NOMO-1 (cell line): ENCODE measurements at regions not wholly inside any gene's neighbourhood (a gene's known extent, or its start where the extent isn't known, plus 50 kb on each side); places are given as distances from the start of the nearest gene placed in this dataset.
"Not testable (repeated sequence)": the region's sequence is repeated elsewhere in the genome, so short reads cannot be mapped to it uniquely, and the experiment has no call there.

Source experiments
- DNase-seq, 2 experiments: peaks; one replicate each; lab custom pipeline; 2025; ENCODE audit not compliant: unreplicated experiment in 2 of 2; lab: John Stamatoyannopoulos, UW

DNA sequence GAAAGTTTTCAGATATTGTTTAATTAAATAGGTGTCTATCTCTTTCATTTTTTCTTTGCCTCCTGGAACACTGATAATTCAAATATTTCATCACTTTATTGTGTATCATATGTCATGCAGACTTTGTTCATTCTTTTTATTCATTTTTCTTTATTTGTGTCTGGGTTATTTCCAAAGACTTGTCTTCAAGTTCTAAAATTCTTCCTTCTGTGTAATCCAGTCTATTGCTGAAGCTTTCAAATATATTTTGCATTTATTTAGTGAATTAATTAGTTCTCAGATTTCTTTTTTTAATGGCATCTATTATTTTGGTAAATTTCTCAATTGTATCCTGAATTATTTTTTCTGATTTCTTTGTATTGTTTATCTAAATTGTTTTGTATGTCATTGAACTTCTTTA, 70.1 kb downstream of the ZNF330 start:
- no peak for DNase-seq

DNA sequence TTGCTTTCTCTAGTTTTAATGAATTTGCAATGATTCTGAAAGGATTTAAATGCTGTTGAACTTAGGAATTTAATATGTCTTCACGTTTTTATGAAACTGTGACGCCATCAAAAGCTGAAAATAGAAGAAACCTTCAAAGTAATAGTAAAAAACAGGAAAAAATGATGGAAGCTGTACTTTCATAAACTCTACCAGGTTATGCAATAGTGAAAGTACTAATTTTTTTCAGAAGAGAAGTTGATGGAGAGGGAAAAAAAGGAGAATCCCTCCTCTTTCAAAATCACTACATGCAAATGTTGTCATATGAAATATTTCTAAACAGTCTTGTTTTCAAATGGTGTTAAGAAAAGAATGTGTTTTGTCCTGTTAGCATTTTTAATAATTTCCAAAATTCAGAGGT, 73.6 kb downstream of the ZNF330 start:
- peak in 1 of 2 experiments; percentile 1 for DNase-seq

DNA sequence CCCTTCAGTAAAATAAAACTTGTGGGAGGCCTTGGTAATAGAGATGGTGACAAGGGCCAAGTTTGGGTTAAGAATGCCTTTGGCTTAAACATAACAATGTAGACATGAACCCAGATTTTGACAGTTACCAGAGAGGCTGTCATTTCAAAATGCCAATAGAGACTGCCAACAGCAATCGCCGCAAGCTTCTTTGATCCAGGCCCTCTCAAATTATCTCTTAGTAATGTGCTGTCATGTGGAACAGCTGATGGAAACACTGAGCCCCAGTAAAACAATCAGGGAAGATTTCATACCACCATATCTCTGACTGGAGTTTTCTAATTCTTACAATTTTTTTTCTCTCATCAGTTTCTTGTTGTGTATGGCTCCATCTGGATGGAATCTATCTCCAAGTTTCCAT, 80.5 kb downstream of the ZNF330 start:
- no peak for DNase-seq

DNA sequence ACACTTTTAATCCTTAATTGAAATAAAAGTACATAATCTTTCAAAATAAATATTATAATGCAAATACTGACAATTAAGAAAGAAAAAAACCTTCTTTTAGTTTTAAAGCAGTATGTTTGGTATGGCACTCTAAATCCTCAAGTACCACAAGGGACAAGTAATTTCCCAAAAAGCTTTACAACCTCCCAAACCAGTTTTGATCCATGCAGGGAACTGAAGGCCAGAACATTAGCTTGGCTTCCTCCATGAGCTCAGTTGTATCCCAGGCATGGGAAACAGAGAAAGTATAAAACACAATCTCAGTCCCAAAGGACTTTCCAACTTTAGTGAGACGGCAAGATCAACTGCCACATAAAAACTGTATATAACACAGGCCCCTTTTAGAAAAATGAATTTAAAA, 82.2 kb downstream of the ZNF330 start:
- DNase-seq: no peak

DNA sequence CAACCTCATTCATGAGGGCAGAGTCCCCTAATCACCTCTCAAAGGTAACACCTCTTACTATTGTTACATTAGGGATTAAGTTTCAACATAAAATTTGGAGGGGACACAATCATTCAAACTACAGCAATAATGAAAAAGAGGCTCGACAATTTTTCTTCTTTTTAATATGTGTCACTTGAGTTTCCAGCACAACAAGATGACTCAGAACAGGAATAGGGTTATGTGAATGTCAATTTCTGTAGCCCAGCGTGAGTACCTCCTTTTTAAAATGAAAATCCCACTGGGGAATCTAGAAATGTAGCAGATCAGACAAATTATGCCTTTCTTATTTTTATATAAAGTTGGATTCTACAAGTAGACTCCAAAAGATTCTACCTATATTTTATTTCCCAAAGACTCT, 83.7 kb downstream of the ZNF330 start:
- DNase-seq: no peak

DNA sequence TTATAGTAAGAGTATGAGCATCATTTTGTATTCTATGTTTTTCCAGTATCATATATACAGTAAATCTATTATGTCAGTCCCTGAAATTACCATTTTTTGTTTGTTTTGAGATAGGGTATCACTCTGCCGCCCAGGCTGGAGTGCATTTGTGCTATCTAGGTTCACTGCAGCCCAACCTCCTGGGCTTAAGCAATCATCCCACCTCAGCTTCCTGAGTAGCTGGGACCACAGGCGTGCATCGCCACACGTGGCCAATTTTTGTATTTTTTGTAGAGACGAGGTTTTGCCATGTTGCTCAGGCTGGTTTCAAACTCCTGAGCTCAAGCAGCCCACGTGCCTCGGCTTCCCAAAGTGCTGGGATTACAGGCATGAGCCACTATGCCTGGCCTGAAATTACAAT, 85.6 kb downstream of the ZNF330 start:
- DNase-seq: no peak

DNA sequence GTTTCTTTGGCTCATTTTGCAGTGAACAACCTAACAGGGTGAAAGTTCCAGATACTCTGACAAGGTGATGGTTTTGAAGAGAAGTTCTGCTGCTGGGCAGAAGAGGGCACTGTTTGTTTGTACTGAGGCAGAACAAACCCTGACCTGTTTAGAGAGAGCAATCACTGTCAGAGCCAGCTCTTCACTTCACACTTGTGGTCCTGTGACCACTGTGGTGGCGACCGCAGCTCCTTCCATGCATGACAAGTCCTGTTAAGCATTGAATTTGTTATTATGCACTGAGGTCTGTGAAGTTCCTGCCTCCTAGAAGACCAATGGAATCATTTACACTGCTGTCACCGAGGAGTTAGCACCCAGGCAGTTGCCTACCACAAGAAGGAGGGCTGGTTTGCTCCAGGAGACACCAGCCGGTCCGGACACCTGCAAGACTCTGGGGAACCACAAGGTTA, 86.6 kb downstream of the ZNF330 start:
- peak; percentile 21 to 65 for DNase-seq

DNA sequence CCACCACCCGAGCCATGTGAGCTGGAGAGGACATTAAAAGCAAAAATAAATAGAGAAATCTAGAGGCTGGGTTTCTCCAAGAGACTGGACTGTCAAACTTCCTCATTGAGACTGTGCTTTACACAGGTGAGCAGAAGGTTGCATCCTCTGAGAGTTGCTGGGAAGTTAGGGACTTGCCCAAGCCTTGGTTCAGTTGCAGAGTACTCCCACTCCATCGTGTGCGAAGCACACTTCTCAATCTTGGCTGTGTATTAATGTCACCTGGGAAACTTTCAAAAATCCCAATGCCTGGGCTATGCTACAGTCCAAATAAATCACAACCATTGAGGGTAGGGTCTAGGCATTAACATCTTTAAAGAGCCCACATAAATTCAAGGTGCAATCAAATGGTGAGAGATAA, 89.2 kb downstream of the ZNF330 start:
- DNase-seq: no peak

DNA sequence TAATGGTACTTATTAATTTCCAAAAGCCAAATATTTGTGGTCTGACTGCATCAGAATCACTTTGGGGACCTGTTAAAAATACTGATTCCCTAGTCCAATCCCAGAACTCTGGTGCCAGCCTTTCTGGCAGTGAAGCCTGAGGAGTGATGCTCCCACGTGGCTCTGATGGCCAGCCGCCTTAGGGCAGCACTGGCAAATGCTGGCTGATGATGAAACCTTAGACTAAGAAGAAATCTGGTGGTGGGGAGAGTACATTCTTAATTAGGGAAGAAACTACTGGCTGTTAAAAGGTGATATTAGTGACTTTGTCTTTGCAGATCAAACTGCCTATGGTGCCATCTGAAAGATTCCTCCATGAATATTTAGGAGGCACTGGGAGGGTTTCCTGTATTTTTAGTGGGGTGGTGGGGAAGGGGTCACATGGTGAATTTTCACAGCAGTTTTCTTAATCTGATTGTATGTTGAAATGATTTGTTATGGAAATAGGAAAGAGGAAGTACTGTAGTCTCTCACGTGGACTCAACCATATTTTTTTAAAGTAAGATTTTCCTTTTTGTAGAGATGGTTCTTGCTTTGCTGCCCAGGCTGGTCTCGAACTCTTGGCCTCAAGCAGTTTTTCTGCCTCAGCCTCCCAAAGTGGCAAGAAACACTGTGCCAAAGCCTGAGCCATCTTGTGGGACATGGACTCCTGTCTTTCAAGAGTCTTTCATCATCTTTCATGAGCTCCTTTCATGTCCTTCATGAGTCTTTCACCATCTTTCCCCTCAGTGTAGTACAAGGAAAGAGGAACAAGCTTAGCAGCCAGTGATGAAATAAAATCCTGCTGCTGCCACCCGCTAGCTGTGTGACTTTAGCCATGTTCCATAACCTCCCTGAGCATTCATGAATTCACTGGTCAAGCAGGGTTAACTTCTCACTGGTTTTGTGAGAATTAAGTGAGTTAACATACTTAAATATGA, 90.8 kb downstream of the ZNF330 start:
- peak; percentile 52 to 86 for DNase-seq

DNA sequence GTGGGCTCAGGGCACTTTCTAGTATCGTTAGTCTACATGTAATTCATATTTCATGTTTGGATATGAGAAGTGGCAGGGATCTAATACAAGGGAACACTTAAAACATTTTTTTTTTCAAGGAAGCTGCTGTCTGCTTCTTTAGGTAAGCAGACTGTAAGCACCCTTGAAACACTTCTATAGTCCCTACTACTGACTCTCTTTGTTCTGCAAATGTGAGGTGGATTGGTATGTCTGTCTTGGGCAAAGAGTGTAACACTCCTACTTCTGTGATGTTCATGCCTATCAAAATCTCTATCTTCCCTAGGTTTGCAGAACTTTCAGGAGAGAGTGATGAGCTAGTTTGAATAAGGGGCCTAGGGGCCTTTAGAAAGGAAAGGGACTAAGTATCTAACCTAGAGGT, 93.9 kb downstream of the ZNF330 start:
- no peak for DNase-seq

DNA sequence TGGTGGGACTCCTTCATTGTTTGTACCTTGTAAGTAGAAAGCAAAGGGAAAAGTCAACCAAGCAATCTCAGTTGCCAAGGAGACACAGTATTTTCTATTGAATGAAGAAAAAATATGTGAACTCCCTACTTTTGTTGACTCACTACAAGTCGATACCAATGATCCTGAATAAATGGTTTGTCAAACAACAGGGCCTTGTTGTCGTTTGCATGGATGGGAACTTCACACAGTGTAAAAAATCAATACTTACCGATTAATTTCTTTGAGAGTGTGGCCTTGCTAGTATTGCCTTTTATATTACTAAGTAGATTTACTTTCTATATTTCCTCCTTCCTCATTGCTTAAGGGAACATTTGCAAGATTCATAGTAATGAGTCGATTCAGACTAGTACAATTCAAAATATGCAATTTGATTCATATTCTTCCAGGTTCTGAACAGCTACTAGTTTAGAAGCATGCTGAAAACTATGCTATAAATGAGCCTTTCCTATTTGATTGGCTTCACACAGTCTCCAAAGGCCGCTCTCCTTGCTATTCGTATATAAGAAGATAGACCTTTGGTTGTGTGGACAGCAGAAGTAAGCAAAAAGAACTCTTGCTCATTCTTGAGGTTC, 108.0 kb downstream of the ZNF330 start:
- no peak for DNase-seq

DNA sequence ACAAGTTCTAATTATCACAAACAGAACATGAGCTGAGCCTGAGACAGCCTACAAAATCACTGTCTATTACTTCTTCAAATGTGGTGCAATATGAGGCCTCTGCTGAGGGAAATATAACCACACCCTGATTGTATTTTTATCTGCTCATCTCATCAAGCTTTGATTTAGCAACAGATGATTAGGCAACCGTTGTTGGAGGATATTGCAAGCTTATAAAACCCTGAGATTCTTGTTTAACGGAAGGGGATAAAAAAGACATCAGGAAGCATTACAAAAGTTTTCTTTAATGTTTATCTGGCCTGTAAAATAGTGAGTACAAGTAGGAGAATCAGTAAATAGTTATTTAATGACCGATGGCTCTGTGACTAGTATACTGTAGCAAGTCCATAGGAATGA, 108.5 kb downstream of the ZNF330 start:
- DNase-seq: peak; percentile 59 to 96

DNA sequence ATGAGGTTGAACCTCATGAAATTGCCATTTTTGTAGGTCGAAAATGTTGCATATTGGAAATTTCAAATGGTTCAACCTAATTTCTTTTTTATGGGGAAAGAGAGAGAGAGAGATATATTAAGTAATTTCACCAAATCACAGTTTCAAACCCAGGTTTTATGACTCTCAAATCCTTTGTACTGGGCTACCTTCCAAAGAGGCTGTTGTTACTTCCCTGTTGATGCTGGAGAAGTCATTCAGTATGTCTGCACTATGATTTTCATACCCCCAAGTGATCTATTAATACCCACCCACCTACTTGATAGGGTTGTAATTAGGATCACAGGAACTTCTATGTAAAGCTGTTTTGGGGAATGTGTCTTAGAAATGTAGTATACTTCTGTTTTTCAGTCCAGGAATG, 109.9 kb downstream of the ZNF330 start:
- no peak for DNase-seq

DNA sequence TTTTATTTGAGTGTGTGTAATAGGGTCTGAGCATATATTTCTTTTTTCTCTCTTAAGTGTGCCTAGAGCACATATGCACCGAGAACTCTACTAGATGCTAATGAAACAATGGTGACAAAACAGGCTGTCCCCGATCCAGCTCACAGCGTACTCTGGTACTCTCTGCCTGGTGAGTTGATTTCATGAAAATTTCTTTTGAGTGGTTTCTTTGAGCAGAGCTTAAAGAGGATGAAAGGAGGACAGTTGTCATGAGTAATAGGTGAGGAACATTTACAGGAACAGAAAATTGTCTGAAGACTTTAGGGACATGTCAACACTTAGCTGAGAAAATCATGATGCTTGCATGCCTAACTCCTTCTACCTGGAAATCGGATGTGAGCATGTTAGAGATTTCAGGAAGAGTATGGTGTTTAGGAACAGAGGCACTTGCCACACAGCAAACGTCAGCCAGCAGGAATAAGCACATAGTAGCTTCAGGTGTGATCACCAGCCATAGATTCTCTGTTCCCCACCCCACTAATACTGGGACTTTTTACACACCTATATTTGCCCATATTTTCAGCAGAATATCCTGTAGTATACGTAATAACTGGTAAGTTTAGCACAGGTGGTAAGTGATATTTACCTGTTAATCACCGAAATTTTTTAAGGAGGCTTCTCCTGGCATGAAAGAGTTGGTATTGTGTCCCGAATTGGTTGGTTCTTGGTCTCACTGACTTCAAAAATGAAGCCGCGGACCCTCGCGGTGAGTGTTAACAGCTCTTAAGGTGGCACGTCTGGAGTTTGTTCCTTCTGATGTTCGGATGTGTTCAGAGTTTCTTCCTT, 111.1 kb downstream of the ZNF330 start:
- no peak for DNase-seq

DNA sequence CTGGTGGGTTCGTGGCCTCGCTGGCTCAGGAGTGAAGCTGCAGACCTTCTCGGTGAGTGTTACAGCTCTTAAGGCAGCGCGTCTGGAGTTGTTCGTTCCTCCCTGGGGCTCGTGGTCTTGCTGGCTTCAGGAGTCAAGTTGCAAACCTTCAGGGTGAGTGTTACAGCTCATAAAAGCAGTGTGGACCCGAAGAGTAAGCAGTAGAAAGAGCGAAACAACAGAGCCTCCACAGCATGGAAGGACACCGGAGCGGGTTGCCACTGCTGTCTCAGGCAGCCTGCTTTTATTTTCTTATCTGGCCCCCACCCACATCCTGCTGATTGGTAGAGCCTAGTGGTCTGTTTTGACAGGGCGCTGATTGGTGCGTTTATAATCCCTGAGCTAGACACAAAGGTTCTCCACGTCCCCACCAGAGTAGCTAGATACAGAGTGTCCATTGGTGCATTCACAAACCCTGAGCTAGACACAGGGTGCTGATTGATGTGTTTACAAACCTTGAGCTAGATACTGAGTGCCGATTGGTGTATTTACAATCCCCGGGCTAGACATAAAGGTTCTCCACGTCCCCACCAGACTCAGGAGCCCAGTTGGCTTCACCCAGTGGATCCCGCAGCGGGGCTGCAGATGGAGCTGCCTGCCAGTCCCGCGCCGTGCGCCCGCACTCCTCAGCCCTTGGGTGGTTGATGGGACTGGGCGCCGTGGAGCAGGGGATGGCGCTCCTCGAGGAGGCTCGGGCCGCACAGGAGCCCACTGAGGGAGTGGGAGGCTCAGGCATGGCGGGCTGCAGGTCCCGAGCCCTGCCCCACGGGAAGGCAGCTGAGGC, 111.9 kb downstream of the ZNF330 start:
- not testable (repeated sequence) for DNase-seq

DNA sequence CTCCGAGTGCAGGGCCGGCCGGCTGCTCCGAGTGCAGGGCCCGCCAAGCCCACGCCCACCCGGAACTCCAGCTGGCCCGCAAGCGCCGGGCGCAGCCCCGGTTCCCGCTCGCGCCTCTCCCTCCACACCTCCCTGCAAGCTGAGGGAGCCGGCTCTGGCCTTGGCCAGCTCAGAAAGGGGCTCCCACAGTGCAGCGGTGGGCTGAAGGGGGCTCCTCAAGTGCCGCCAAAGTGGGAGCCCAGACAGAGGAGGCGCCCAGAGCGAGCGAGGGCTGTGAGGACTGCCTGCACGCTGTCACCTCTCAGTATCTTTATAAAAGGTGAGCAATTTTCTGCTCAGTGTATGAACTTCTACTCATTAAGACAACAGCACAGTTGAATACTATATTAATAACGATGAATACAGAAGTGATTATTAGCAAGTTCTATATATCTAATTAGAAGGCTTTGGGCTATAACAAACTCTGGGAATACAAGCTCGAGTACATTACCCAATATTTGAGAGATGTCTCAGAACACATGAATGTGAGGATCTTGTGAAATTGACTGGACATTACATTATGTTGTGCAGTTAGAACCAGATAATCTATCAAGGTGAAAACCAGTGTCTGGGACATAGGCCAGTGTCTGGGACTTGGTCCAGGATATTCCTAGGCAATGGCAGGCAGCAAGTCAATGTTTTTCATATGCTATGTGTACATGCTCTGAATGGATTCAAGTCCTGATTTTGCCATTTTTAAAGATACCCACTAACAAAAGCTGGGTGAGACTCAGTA, 112.9 kb downstream of the ZNF330 start:
- DNase-seq: not testable (repeated sequence)

DNA sequence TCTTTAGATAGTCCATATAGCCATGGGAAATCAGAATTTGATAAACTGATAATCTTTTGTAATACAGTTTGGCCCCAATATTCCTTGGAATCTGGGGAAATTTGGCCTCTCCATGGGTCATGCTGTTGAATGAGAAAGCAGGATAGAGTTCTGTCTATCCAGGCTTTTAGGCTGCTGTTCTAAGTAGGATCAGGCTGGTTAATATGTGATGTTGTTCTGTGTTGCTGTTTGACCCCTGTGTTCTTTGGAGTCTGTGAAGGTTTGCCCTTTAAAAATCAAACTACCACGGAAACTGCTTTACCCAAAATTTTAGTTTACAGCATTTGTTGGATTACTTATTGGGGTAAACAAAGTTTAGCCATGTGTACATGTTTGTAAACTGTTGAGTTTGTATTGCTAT, 114.5 kb downstream of the ZNF330 start:
- no peak for DNase-seq

DNA sequence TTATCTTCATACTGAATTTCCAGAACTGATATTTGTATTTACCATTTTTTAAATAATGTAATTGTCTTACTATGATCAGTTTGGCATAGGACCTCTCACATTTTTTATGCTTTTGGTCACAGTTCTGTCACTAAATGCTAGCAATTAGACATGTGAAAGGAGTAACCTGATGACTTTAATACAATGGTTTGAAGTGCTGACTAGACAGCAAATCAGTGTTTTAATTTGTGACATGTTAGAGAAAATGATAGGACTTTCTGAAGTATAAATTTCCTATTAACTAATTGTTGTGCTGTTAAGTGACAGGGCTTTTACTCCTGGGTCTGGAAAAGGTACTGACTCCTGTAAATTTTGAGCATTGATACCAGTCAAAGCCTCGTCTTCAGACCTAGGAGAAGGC, 117.5 kb downstream of the ZNF330 start:
- DNase-seq: no peak

DNA sequence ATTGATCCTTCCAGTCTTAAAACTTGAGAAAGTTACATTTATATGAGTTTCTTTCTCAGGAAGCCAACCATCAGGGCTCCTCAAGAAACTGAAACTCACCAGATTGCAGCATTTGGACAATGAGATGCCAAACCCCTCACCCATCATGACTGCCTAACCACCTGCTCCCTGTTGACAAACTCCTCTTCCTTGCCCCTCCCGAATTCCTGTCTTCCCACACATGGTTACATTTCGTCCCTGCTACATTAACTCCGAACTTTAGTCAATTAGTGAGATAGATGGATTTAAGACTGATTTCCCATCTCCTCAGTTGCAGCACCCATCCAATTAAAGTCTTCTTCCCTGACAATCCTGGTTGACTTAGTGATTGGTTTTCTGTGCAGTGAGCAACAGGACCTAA, 118.7 kb downstream of the ZNF330 start:
- DNase-seq: no peak

DNA sequence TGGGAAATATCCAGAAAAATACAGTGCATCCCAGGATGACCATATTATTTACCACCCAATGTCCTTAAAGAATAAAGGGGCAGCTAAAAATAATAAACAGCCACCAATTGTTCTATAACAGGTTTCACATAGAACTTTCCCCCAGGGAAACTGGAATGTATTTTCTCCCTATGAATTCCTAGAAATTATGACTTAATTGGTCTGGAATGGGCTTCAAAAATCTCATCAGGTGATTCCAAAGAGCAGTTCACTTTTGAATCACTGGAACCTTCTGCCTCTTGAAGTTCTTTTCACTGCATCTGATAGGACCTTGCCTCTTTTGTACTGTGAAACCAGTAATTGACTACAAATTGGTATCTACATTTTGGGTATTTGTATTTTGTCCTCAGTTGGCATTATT, 119.3 kb downstream of the ZNF330 start:
- DNase-seq: no peak
